ENCODE measurements at regions not wholly inside any gene's neighbourhood (a gene's known extent, or its start where the extent isn't known, plus 50 kb on each side); places are given as distances from the start of the nearest gene placed in this dataset.

DNA sequence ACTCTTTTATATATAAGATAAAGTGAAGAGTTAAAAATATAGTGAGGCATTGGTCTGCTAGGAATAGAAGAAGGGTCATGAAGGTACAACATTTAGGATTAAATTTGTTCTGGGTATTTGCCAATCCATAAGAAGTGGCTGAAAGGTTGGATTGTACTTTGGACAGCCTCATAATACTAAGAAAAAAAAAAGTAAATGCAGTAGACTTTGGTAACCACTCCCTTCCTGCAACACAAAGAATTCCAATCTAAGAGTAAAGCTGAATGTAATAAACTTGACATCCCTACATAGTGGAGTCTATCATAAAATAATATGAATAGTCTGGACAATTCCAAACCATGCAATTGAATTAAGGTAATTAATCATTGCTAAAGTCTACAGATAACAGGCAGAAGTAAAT lies 2294.4 kb downstream of the LRRC4C start:
- intact Hi-C loops (cut with micrococcal nuclease; ENCODE audit: unreplicated experiment), result no loop called here

DNA sequence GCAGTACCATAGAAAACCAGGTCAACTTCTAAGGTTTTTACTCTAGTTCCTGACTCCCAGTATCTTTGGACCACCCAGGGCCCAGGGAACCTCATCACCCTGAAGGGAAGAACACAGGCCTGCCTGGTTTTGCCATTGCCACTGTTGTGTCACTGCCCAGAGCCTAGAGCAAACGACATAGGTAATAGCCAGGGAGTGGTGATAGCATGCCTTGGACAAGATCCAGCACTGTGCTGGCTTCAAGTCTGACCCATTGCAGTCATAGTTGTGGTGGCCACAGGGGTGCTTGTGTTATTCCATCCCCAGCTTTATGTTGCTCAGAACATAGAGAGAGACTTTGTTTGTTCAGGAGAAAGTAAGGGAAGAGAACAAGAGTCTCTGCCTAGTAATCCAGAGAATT lies 2310.2 kb downstream of the LRRC4C start:
- CTCF ChIA-PET (ENCODE audit: low intra/inter-chr PET ratio, low total read pairs), result no interaction called here
- no peaks in the 10 kb centered on the region; the same call in 1 of the 2 replicates for H3K9me3 ChIP-seq (ENCODE audit: low read length)
- no peak for ATAC-seq
- POLR2A ChIA-PET, result no interaction called here
- no peak overlapping the region for H3K9ac ChIP-seq (ENCODE audit: insufficient read depth, low read depth, low read length)
- H3K4me1 ChIP-seq (ENCODE audit: insufficient read depth, low read length), result no peaks in the 10 kb centered on the region
- intact Hi-C loops (cut with micrococcal nuclease; ENCODE audit: unreplicated experiment), result no loop called here
- no peak overlapping the region for H3K27ac ChIP-seq (ENCODE audit: extremely low read length, insufficient read depth, low read length)
- no peak overlapping the region for H3K4me2 ChIP-seq (ENCODE audit: low read depth, low read length)
- TF ChIP-seq THAP11 (CRISPR knock-in tag; IDR thresholded peaks at IDR 0.05) (no peak), NONO (IDR thresholded peaks at IDR 0.05) (no peak), NONO (CRISPR knock-in tag; conservative IDR thresholded peaks at IDR 0.05) (no peak)
- TF ChIP-seq, protein P1, sequence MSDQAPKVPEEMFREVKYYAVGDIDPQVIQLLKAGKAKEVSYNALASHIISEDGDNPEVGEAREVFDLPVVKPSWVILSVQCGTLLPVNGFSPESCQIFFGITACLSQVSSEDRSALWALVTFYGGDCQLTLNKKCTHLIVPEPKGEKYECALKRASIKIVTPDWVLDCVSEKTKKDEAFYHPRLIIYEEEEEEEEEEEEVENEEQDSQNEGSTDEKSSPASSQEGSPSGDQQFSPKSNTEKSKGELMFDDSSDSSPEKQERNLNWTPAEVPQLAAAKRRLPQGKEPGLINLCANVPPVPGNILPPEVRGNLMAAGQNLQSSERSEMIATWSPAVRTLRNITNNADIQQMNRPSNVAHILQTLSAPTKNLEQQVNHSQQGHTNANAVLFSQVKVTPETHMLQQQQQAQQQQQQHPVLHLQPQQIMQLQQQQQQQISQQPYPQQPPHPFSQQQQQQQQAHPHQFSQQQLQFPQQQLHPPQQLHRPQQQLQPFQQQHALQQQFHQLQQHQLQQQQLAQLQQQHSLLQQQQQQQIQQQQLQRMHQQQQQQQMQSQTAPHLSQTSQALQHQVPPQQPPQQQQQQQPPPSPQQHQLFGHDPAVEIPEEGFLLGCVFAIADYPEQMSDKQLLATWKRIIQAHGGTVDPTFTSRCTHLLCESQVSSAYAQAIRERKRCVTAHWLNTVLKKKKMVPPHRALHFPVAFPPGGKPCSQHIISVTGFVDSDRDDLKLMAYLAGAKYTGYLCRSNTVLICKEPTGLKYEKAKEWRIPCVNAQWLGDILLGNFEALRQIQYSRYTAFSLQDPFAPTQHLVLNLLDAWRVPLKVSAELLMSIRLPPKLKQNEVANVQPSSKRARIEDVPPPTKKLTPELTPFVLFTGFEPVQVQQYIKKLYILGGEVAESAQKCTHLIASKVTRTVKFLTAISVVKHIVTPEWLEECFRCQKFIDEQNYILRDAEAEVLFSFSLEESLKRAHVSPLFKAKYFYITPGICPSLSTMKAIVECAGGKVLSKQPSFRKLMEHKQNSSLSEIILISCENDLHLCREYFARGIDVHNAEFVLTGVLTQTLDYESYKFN (CRISPR knock-in tag; conservative IDR thresholded peaks at IDR 0.05), result no peak
- WGBS (ENCODE audit: low lambda C conversion rate), result 0% methylated on average over 1 of the region's 1 CpG
- BruUV-seq (replicated peaks), result no TSS peak
- FAIRE-seq, result no peak
- no peaks in the 10 kb centered on the region for H3K27me3 ChIP-seq (ENCODE audit: control insufficient read depth in 1 of 2, insufficient read depth in 2 of 2, low read length in 2 of 2)
- in situ Hi-C loops (cut with HindIII; ENCODE audit: extremely low pct_ligation_motif_present, low pct_unique_long_range_greater_than_20kb), result no loop called here
- no peaks in the 10 kb centered on the region for H3K79me2 ChIP-seq (ENCODE audit: insufficient read depth, low read length)
- H3K36me3 ChIP-seq (replicated peaks in 1 of 2; ENCODE audit: control insufficient read depth in 1 of 2, insufficient read depth in 2 of 2, low read length in 2 of 2), result no peaks in the 10 kb centered on the region
- H3K4me3 ChIP-seq (replicated peaks in 1 of 3; ENCODE audit: insufficient read depth in 1 of 3, low read depth in 2 of 3, low read length in 3 of 3), result no peak overlapping the region
- DNase-seq (ENCODE audit: low spot score), result no peak
- H4K20me1 ChIP-seq (ENCODE audit: insufficient read depth, low read length), result no peaks in the 10 kb centered on the region
- H2AFZ ChIP-seq (ENCODE audit: low read length), result no peak overlapping the region

More for the DNA sequence above, 2294.4 kb downstream of the LRRC4C start:
- no peaks in the 10 kb centered on the region for H3K36me3 ChIP-seq (replicated peaks in 1 of 2; ENCODE audit: control insufficient read depth in 1 of 2, insufficient read depth in 2 of 2, low read length in 2 of 2)
- no TSS peak for BruUV-seq (replicated peaks)
- H4K20me1 ChIP-seq (ENCODE audit: insufficient read depth, low read length), result no peaks in the 10 kb centered on the region
- no peaks in the 10 kb centered on the region for H3K9me3 ChIP-seq (ENCODE audit: low read length)
- H3K4me1 ChIP-seq (ENCODE audit: insufficient read depth, low read length), result no peaks in the 10 kb centered on the region
- H3K4me3 ChIP-seq (replicated peaks in 1 of 3; ENCODE audit: insufficient read depth in 1 of 3, low read depth in 2 of 3, low read length in 3 of 3), result no peak overlapping the region
- in situ Hi-C loops (cut with HindIII; ENCODE audit: extremely low pct_ligation_motif_present, low pct_unique_long_range_greater_than_20kb), result no loop called here
- no peak for FAIRE-seq
- CTCF ChIA-PET (ENCODE audit: low intra/inter-chr PET ratio, low total read pairs), result no interaction called here
- no peaks in the 10 kb centered on the region for H3K79me2 ChIP-seq (ENCODE audit: insufficient read depth, low read length)
- TF ChIP-seq MIER2 (CRISPR knock-in tag; IDR thresholded peaks at IDR 0.05) (no peak), MXD4 (CRISPR knock-in tag; IDR thresholded peaks at IDR 0.05) (no peak), ZSCAN9 (CRISPR knock-in tag; IDR thresholded peaks at IDR 0.05; ENCODE audit: borderline replicate concordance) (no peak), ZNF24 (IDR thresholded peaks at IDR 0.05) (no peak), ZNF337 (CRISPR knock-in tag; IDR thresholded peaks at IDR 0.05; ENCODE audit: borderline replicate concordance, low read depth) (no peak), NCOA1 (CRISPR knock-in tag; IDR thresholded peaks at IDR 0.05) (no peak)
- no peak overlapping the region for H2AFZ ChIP-seq (ENCODE audit: low read length)
- H3K4me2 ChIP-seq (ENCODE audit: low read depth, low read length), result no peak overlapping the region
- no peaks in the 10 kb centered on the region for H3K27me3 ChIP-seq (ENCODE audit: control insufficient read depth in 1 of 2, insufficient read depth in 2 of 2, low read length in 2 of 2)
- POLR2A ChIA-PET, result no interaction called here
- no peak for ATAC-seq
- H3K27ac ChIP-seq (ENCODE audit: extremely low read length, insufficient read depth, low read length), result no peak overlapping the region
- H3K9ac ChIP-seq (ENCODE audit: insufficient read depth, low read depth, low read length), result no peak overlapping the region
- no peak for DNase-seq (ENCODE audit: low spot score)

Measured in HepG2 (cell line).